CD4-positive, alpha-beta memory T cell (primary cell): ENCODE measurements at regions not wholly inside any gene's neighbourhood (a gene's known extent, or its start where the extent isn't known, plus 50 kb on each side); places are given as distances from the start of the nearest gene placed in this dataset.

Experiments used
- CTCF ChIA-PET: fragments of 350-600 bp; sonication (Branson Sonifier 250); formaldehyde crosslinking; loops from one replicate; lab custom pipeline; 2021; ENCODE audit warnings: inconsistent platforms; ENCODE audit not compliant: partially characterized antibody; lab: Charles Lee
- POLR2A ChIA-PET: fragments of 350-600 bp; sonication (Branson Sonifier 250); formaldehyde crosslinking; loops from one replicate; lab custom pipeline; 2021; ENCODE audit not compliant: partially characterized antibody; lab: Charles Lee
- DNase-seq, 5 donors: peaks; one replicate each; pipeline versions ENCODE4 v3.0.0 to v3.0.0-alpha.2; 2020 to 2022; ENCODE audit warnings: mixed read lengths in 1 of 5
- H3K27ac ChIP-seq: one replicate; pipeline ENCODE4 v1.7.0; 2013; ENCODE audit warnings: low read depth, low read length
- H3K27me3 ChIP-seq: 2 replicates; pipeline ENCODE4 v1.7.0; 2013; ENCODE audit warnings: mild to moderate bottlenecking, low read length, moderate library complexity; ENCODE audit not compliant: insufficient read depth
- H3K36me3 ChIP-seq: 2 replicates; pipeline ENCODE4 v1.7.0; 2013; ENCODE audit warnings: mild to moderate bottlenecking, low read length, moderate library complexity; ENCODE audit not compliant: insufficient read depth
- H3K4me1 ChIP-seq: 2 replicates; pipeline ENCODE4 v1.7.0; 2013; ENCODE audit warnings: mild to moderate bottlenecking, low read length, moderate library complexity; ENCODE audit not compliant: insufficient read depth
- H3K4me3 ChIP-seq, 2 donors: one replicate each; pipeline ENCODE4 v1.7.0; 2013; ENCODE audit warnings: low read length in 2 of 2, mild to moderate bottlenecking in 1 of 2
- H3K9me3 ChIP-seq, 2 donors: one replicate each; pipeline ENCODE4 v1.7.0; 2013; ENCODE audit warnings: low read length in 2 of 2, control low read depth in 1 of 2; ENCODE audit not compliant: control insufficient read depth in 1 of 2
- H3K27ac Mint-ChIP-seq, 7 donors: one replicate each; pipeline ENCODE4 v1.8.0; 2020 to 2021; ENCODE audit warnings: mixed read lengths in 7 of 7, mild to moderate bottlenecking in 6 of 7, inconsistent platforms in 3 of 7, moderate library complexity in 3 of 7
- H3K27me3 Mint-ChIP-seq, 2 donors: one replicate each; pipeline ENCODE4 v1.8.0; 2020 to 2021; ENCODE audit warnings: mixed read lengths in 2 of 2
- H3K36me3 Mint-ChIP-seq, 2 donors: one replicate each; pipeline ENCODE4 v1.8.0; 2020 to 2021; ENCODE audit warnings: mixed read lengths in 2 of 2, inconsistent platforms in 1 of 2, mild to moderate bottlenecking in 1 of 2
- H3K4me1 Mint-ChIP-seq, 4 donors: one replicate each; pipeline ENCODE4 v1.8.0; 2020 to 2021; ENCODE audit warnings: mixed read lengths in 4 of 4, mild to moderate bottlenecking in 1 of 4
- H3K4me3 Mint-ChIP-seq, 8 donors: one replicate each; pipeline ENCODE4 v1.8.0; 2020 to 2021; ENCODE audit warnings: mixed read lengths in 8 of 8, mild to moderate bottlenecking in 7 of 8, moderate library complexity in 6 of 8, inconsistent platforms in 3 of 8
- H3K9me3 Mint-ChIP-seq, 8 donors: one replicate each; pipeline ENCODE4 v1.8.0; 2020 to 2021; ENCODE audit warnings: mixed read lengths in 8 of 8, mild to moderate bottlenecking in 5 of 8, inconsistent platforms in 3 of 8, moderate library complexity in 1 of 8
- intact Hi-C: fragments of 100-400 bp; cut with micrococcal nuclease; formaldehyde crosslinking; loops from one replicate; pipeline ENCODE4 v1.15.1; 2023

- Mint-ChIP-seq H3K4me3 (no peak overlapping the region), H3K36me3 (no peaks in the 10 kb centered on the region), H3K27me3 (no peaks in the 10 kb centered on the region), H3K27ac (no peak overlapping the region), H3K9me3 (peaks cover 0 to 15% (median 2%) of the 10 kb centered on the region in 8 donors), H3K4me1 (no peaks in the 10 kb centered on the region)
- Histone ChIP-seq H3K9me3 (no peaks in the 10 kb centered on the region), H3K27me3 (no peaks in the 10 kb centered on the region), H3K4me1 (no peaks in the 10 kb centered on the region), H3K27ac (no peak overlapping the region), H3K36me3 (no peaks in the 10 kb centered on the region), H3K4me3 (no peak overlapping the region)
- intact Hi-C loops: no loop called here
- POLR2A ChIA-PET: no interaction called here
- CTCF ChIA-PET: no interaction called here
- no peak for DNase-seq
Measured at GRCh38 chr2:145100301-145100700, 580.4 kb upstream of the ZEB2 start.

DNA sequence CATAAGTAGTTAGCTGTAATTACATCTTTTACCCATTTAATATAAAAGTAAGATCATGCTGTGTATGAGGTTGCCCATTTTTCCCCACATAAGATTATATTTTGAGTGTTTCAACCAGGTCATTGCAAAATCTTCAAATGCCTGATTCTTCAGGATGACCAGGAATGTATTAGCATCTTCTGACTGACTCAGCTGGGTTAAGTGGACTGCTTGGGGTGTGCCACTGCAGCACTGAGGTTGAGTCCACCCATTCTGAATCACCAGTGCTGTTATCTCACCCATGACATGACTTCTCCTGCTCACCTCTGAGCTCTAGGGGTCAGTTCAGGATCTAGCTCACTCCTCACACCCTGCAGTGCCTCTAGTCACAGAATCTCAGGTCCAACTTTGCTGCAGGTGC is 576.7 kb upstream of the ZEB2 start:
- ChIA-PET POLR2A (no interaction called here), CTCF (no interaction called here)
- Mint-ChIP-seq H3K27me3 (no peaks in the 10 kb centered on the region), H3K36me3 (no peaks in the 10 kb centered on the region), H3K4me3 (no peak overlapping the region), H3K4me1 (no peaks in the 10 kb centered on the region), H3K27ac (no peak overlapping the region), H3K9me3 (peaks cover 0 to 15% (median 0%) of the 10 kb centered on the region in 8 donors)
- H3K27me3 ChIP-seq: no peaks in the 10 kb centered on the region
- H3K36me3 ChIP-seq: no peaks in the 10 kb centered on the region
- H3K4me3 ChIP-seq: no peak overlapping the region
- no peak overlapping the region for H3K27ac ChIP-seq
- no peak for DNase-seq
- intact Hi-C loops: no loop called here
- no peaks in the 10 kb centered on the region for H3K9me3 ChIP-seq
- no peaks in the 10 kb centered on the region for H3K4me1 ChIP-seq

DNA sequence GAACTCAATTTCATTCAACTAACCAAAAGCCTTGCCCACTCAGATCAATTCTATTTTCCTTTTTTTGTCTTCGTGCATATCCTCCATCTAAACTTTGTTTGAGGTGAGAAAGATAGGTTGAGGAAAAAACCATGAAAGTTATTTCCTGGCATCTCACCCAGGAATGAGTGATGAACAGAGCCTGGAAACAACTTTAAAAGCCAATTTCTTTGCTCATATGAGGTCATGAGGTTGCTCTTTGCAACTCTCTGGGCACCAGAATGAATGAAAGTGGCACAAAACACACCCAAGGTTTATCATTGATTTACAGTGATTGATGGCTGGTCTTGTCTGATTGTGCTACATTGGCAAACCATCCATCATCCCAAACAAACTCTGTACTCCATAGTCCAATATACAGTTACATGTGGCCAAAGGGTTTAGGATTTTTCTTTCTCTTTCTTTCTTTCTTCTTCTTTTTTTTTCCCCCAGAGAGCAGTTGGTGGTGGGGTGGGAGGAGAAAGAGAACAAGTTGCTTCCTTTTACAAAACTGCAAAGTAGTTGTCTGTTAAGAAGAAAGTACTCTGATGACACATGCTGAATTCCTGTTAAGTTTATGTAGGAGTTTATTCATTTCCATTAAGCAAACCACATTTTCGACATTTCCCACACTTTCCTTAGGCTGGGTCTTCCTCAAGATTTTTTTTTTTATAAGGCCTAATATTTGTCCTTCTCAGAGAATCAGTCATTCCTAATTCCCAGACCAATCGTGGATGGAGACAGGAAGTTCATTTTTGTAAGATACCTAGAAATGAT is 575.9 kb upstream of the ZEB2 start:
- DNase-seq: no peak
- Mint-ChIP-seq H3K27me3 (no peaks in the 10 kb centered on the region), H3K4me1 (no peaks in the 10 kb centered on the region), H3K36me3 (no peaks in the 10 kb centered on the region), H3K4me3 (no peak overlapping the region), H3K27ac (no peak overlapping the region), H3K9me3 (peaks cover 0 to 11% (median 0%) of the 10 kb centered on the region in 8 donors)
- intact Hi-C loops: no loop called here
- Histone ChIP-seq H3K4me1 (no peaks in the 10 kb centered on the region), H3K27ac (no peak overlapping the region), H3K9me3 (no peaks in the 10 kb centered on the region), H3K4me3 (no peak overlapping the region), H3K36me3 (no peaks in the 10 kb centered on the region), H3K27me3 (no peaks in the 10 kb centered on the region)
- POLR2A ChIA-PET: no interaction called here
- CTCF ChIA-PET: no interaction called here

DNA sequence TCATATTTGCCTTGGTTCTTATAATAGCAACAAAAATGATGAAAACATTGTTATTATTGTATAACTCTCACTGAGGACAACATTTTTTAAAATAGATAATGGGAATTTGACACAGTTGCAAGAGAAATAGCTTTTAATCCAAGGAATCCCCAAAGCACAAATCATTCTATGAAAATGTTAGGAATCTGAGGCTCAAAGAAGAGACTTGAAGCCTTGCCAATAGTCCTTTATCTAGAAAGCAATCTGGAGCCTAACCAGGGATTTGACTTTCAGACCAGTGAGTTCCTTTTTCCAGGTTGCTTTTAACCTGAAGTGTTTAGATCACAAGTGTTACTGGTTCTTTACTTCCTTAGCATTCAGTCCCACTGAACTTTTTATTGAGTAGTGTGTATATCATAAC is 574.5 kb upstream of the ZEB2 start:
- Mint-ChIP-seq H3K9me3 (peaks cover 0 to 9% (median 0%) of the 10 kb centered on the region in 8 donors), H3K36me3 (no peaks in the 10 kb centered on the region), H3K27ac (no peak overlapping the region), H3K4me1 (no peaks in the 10 kb centered on the region), H3K4me3 (no peak overlapping the region), H3K27me3 (no peaks in the 10 kb centered on the region)
- ChIA-PET POLR2A (no interaction called here), CTCF (no interaction called here)
- H3K27me3 ChIP-seq: no peaks in the 10 kb centered on the region
- H3K36me3 ChIP-seq: no peaks in the 10 kb centered on the region
- H3K4me3 ChIP-seq: no peak overlapping the region
- no peak for DNase-seq
- no peaks in the 10 kb centered on the region for H3K4me1 ChIP-seq
- intact Hi-C loops: no loop called here
- H3K9me3 ChIP-seq: no peaks in the 10 kb centered on the region
- no peak overlapping the region for H3K27ac ChIP-seq

DNA sequence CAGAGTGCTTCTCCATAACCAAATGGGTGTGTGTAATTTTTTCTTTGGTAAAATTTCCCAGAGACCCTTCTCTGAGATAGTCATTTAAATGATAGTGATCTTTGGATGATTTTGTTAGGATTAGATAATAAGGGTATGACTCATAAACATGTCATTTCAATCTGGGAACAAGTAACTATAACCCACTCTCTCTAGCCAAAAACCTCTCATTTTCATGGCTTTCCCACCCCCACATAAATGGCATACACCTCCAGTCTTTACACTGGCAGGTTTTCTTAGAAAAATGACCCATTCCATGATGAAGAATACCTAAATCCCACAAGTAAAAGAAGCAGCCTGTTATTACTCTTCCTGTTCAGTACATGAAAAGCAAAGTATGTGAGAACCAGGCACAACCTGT is 572.0 kb upstream of the ZEB2 start:
- Mint-ChIP-seq H3K27me3 (no peaks in the 10 kb centered on the region), H3K27ac (no peak overlapping the region), H3K36me3 (no peaks in the 10 kb centered on the region), H3K4me3 (no peak overlapping the region), H3K9me3 (peaks cover 0 to 4% (median 0%) of the 10 kb centered on the region in 8 donors), H3K4me1 (no peaks in the 10 kb centered on the region)
- Histone ChIP-seq H3K4me1 (no peaks in the 10 kb centered on the region), H3K27ac (no peak overlapping the region), H3K4me3 (no peak overlapping the region), H3K27me3 (no peaks in the 10 kb centered on the region), H3K36me3 (no peaks in the 10 kb centered on the region), H3K9me3 (no peaks in the 10 kb centered on the region)
- POLR2A ChIA-PET: no interaction called here
- DNase-seq: no peak
- CTCF ChIA-PET: no interaction called here
- intact Hi-C loops: no loop called here

DNA sequence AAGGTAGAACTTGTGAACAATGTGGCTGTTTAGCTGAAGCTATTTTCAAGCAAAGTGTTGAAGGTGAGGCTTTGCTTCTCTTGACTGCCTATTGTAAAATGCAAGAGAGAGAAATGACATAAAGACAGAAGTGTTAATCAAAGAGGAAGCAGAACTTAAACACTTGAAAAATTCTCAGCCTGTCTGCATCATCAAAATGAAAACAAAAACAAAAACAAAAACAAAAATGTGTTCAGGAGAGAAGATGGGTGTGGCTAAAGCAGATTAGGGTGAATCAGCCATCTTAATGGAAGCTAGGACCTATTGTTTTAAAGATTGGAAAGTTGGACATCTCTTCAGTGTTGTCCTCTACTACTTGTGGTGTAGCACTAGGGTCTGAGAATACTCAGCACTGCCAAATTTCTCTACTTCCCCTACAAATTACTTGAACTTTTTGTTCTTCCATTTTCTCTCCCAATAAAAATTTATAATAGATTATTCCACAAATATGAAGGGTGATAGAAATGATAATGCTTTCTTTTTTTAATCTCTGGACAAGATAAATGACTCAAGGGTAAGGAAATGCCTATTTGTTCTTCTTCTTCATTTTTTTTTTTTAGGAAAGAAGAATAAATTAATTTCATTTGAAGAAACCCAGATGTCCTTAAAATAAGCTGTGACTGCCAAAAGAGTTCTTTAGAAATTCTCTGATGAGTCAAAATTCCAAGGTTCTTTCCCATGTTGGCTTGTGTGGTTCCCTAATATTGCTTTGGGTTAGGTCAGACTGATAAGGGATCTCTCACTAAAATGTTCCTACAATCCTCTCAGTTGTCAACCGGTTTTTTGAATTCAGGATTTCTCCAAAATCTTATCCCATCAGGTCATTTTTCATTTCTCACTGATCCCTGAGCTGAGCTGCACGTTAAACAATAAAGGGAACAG is 571.2 kb upstream of the ZEB2 start:
- no peaks in the 10 kb centered on the region for H3K4me1 ChIP-seq
- Mint-ChIP-seq H3K9me3 (peaks cover 0 to 3% (median 0%) of the 10 kb centered on the region in 8 donors), H3K27ac (no peak overlapping the region), H3K36me3 (no peaks in the 10 kb centered on the region), H3K4me1 (no peaks in the 10 kb centered on the region), H3K4me3 (no peak overlapping the region), H3K27me3 (no peaks in the 10 kb centered on the region)
- H3K4me3 ChIP-seq: no peak overlapping the region
- H3K36me3 ChIP-seq: no peaks in the 10 kb centered on the region
- H3K27me3 ChIP-seq: no peaks in the 10 kb centered on the region
- ChIA-PET POLR2A (no interaction called here), CTCF (no interaction called here)
- intact Hi-C loops: no loop called here
- no peaks in the 10 kb centered on the region for H3K9me3 ChIP-seq
- DNase-seq: no peak
- no peak overlapping the region for H3K27ac ChIP-seq

DNA sequence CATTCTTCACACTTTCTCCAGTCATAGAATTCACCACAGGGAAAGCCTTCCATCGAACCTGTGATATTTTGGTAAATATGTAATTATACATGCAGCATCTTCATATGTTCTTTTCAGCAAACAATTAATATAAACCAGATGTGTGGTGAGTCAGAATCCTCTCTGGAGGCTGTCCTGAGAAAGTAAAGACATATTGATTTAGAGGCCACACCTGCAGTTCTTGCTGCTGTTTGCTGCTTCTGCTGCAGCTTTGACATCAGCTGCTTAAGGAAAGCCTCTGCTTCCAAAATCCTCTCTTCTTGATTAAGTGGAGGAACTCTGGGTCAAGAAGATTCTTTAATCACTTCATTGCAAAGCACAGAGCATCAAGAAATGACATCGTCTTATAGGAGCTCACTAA is 568.8 kb upstream of the ZEB2 start:
- no peak overlapping the region for H3K4me3 ChIP-seq
- ChIA-PET CTCF (no interaction called here), POLR2A (no interaction called here)
- no peak overlapping the region for H3K4me3 Mint-ChIP-seq
- peaks cover 0 to 3% (median 0%) of the 10 kb centered on the region in 8 donors for H3K9me3 Mint-ChIP-seq
- intact Hi-C loops: no loop called here
- no peak for DNase-seq
- H3K4me1 Mint-ChIP-seq: no peaks in the 10 kb centered on the region
- no peaks in the 10 kb centered on the region for H3K36me3 Mint-ChIP-seq
- no peaks in the 10 kb centered on the region for H3K36me3 ChIP-seq
- no peak overlapping the region for H3K27ac ChIP-seq
- no peaks in the 10 kb centered on the region for H3K9me3 ChIP-seq
- no peaks in the 10 kb centered on the region for H3K4me1 ChIP-seq
- no peaks in the 10 kb centered on the region for H3K27me3 ChIP-seq
- no peaks in the 10 kb centered on the region for H3K27me3 Mint-ChIP-seq
- no peak overlapping the region for H3K27ac Mint-ChIP-seq
